Stimulated activated naive CD8-positive, alpha-beta T cell treated with anti-CD3 and anti-CD28 coated beads, Interleukin-15, amount 100 ng/mL, for 72 hours (primary cell): ENCODE measurements at regions not wholly inside any gene's neighbourhood (a gene's known extent, or its start where the extent isn't known, plus 50 kb on each side); places are given as distances from the start of the nearest gene placed in this dataset.

ENCODE experiments used
- ATAC-seq: fragments of 150-1000 bp; cut with Tn5 transposase; 2 replicates; pipeline ENCODE4 v1.10.0; 2021; ENCODE audit warnings: mild to moderate bottlenecking, moderate library complexity
- DNase-seq, 2 donors: peaks; one replicate each; pipeline ENCODE4 v3.0.0; 2021 to 2022
- H3K27ac Mint-ChIP-seq, 2 donors: one replicate each; pipeline ENCODE4 v1.8.0; 2022; ENCODE audit warnings: mild to moderate bottlenecking in 2 of 2, mixed read lengths in 2 of 2, moderate library complexity in 2 of 2
- H3K27me3 Mint-ChIP-seq: one replicate; pipeline ENCODE4 v1.8.0; 2022; ENCODE audit warnings: mixed read lengths
- H3K4me1 Mint-ChIP-seq: one replicate; pipeline ENCODE4 v1.8.0; 2022; ENCODE audit warnings: mild to moderate bottlenecking, mixed read lengths
- H3K4me3 Mint-ChIP-seq, 2 donors: one replicate each; pipeline ENCODE4 v1.8.0; 2022; ENCODE audit warnings: mild to moderate bottlenecking in 2 of 2, mixed read lengths in 2 of 2, moderate library complexity in 1 of 2
- H3K9me3 Mint-ChIP-seq, 2 donors: one replicate each; pipeline ENCODE4 v1.8.0; 2022; ENCODE audit warnings: mixed read lengths in 2 of 2

- Mint-ChIP-seq H3K9me3 (peaks cover 0 to 7% of the 10 kb centered on the region in 2 donors), H3K27ac (no peak overlapping the region), H3K4me1 (no peaks in the 10 kb centered on the region), H3K27me3 (no peaks in the 10 kb centered on the region), H3K4me3 (no peak overlapping the region)
- DNase-seq (no peak), ATAC-seq (no peak)
These were observed 528.1 kb upstream of the DCC start for GRCh38 chr18:51811883-51812282.

DNA sequence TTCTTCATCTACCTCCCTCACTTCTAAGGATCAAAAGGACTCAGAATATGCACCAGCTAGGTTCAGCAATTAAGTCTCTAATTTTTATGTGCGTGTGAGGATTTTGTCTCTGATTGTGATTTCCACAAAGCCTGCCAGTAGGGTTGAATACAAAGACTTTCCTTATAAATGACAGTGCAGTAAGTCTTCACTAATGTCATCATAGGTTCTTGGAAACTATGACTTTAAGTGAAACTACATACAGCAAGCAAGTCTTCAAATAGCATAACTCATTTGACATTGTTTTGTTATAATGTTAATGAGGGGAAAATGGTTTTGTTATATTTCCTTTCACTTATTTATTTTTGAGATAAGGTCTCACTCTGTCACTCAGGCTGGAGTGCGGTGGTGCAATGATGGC lies 526.3 kb upstream of the DCC start:
- H3K27ac Mint-ChIP-seq: no peak overlapping the region
- peaks cover 0 to 7% of the 10 kb centered on the region in 2 donors for H3K9me3 Mint-ChIP-seq
- H3K27me3 Mint-ChIP-seq: no peaks in the 10 kb centered on the region
- ATAC-seq: no peak
- H3K4me1 Mint-ChIP-seq: no peaks in the 10 kb centered on the region
- no peak for DNase-seq
- no peak overlapping the region for H3K4me3 Mint-ChIP-seq

- Mint-ChIP-seq H3K27me3 (no peaks in the 10 kb centered on the region), H3K9me3 (no peaks in the 10 kb centered on the region), H3K27ac (peak overlapping the region in 1 of 2 donors; percentile 22), H3K4me1 (no peaks in the 10 kb centered on the region), H3K4me3 (no peak overlapping the region)
- DNase-seq (no peak), ATAC-seq (no peak)
These were observed 518.4 kb upstream of the DCC start for GRCh38 chr18:51821610-51822009.

- no peak overlapping the region for H3K4me3 Mint-ChIP-seq
- no peak overlapping the region for H3K27ac Mint-ChIP-seq
These were observed 515.3 kb upstream of the DCC start for GRCh38 chr18:51824746-51825145.

GRCh38 chr18:51833850-51834249 lies 506.1 kb upstream of the DCC start:
- no peaks in the 10 kb centered on the region for H3K4me1 Mint-ChIP-seq
- no peak for ATAC-seq
- DNase-seq: no peak
- H3K27me3 Mint-ChIP-seq: no peaks in the 10 kb centered on the region
- H3K27ac Mint-ChIP-seq: no peak overlapping the region
- H3K9me3 Mint-ChIP-seq: peaks cover 0 to 4% of the 10 kb centered on the region in 2 donors
- H3K4me3 Mint-ChIP-seq: no peak overlapping the region

More at GRCh38 chr18:51824746-51825145, 515.3 kb upstream of the DCC start:
- Mint-ChIP-seq H3K4me1 (no peaks in the 10 kb centered on the region), H3K9me3 (no peaks in the 10 kb centered on the region), H3K27me3 (no peaks in the 10 kb centered on the region)
- no peak for DNase-seq
- ATAC-seq: no peak

DNA sequence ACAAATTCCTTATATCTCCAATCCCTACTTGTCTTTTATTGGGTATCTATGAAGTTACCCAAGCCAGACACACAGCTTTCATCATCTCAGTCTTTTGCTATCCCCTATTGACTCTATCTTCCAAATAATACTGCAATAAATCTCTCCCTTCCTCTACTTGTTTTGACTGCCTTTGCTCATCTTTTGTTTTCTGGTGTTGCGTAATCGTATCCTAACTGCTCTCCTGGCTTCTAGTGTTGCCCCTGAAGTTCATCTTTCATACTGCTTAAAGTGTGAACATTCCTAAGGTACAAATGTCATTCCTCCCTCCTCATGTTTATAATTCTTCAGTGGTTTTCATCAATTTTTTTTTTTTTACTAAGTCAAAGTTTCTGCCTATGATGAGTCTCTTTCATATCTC lies 491.3 kb upstream of the DCC start:
- Mint-ChIP-seq H3K27me3 (no peaks in the 10 kb centered on the region), H3K4me3 (no peak overlapping the region), H3K27ac (no peak overlapping the region), H3K9me3 (peaks cover 11 to 16% of the 10 kb centered on the region in 2 donors), H3K4me1 (no peaks in the 10 kb centered on the region)
- no peak for DNase-seq
- ATAC-seq: no peak

GRCh38 chr18:51852681-51853080 lies 487.3 kb upstream of the DCC start:
- Mint-ChIP-seq H3K27ac (no peak overlapping the region), H3K9me3 (peaks cover 7 to 11% of the 10 kb centered on the region in 2 donors), H3K4me3 (no peak overlapping the region), H3K4me1 (no peaks in the 10 kb centered on the region), H3K27me3 (no peaks in the 10 kb centered on the region)
- ATAC-seq: no peak
- no peak for DNase-seq

GRCh38 chr18:51857989-51858388 lies 482.0 kb upstream of the DCC start:
- Mint-ChIP-seq H3K4me3 (no peak overlapping the region), H3K27ac (peak overlapping the region in 1 of 2 donors; percentile 19), H3K9me3 (peaks cover 2% of the 10 kb centered on the region in 2 donors), H3K4me1 (no peaks in the 10 kb centered on the region), H3K27me3 (no peaks in the 10 kb centered on the region)
- DNase-seq (no peak), ATAC-seq (no peak)

DNA sequence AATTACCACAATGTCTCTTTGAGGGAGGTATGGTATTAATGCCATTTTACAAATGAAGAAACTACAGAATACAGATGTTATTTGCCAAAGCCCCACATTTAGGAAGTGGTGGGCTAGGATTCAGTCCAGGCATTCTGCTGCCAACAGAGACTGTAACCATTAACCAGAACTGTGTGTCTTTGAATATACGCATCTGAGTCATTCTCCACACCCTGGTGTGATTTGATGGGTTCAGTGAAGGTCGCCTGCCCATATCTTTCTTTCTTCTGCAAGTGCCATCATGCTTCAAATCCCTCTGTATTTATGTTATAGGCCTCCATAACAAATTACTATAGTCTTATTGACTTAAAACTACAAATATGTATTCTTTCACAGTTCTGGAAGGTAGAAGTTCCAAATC lies 479.0 kb upstream of the DCC start:
- DNase-seq: no peak
- H3K27ac Mint-ChIP-seq: no peak overlapping the region
- peaks cover 6 to 15% of the 10 kb centered on the region in 2 donors for H3K9me3 Mint-ChIP-seq
- ATAC-seq: no peak
- H3K27me3 Mint-ChIP-seq: no peaks in the 10 kb centered on the region
- H3K4me1 Mint-ChIP-seq: no peaks in the 10 kb centered on the region
- H3K4me3 Mint-ChIP-seq: no peak overlapping the region

DNA sequence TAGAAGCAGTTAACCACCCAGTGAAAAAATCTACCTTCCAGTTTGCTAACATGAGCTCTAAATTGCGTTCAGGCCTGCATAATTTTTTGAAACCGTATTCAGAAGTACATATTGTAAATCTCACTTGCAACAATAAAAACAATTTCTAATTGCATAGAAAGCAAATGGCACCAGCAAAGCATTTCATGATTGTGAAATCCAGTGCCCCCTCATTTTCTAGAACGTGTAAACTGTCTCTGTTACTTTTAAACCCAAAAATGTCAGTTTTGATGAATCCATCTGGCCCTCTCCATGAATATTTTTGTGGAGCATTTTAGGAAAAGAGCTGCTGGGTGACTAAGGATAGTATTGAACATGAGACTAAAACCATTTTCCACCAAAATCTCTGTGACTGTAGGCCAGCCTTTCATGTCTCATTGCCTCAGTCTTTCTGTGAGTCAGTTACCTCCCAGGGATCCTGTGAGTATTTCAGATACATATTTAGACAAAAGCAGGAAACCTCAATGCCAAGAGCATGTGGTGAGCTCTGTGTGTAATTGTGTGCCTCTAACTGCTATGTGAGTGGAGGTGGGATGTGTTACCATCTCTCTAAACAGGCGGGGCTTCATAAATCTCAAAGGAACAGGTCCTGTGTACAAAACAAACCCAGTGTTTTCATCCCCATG lies 477.8 kb upstream of the DCC start:
- H3K27me3 Mint-ChIP-seq: no peaks in the 10 kb centered on the region
- H3K4me1 Mint-ChIP-seq: no peaks in the 10 kb centered on the region
- no peak for DNase-seq
- H3K4me3 Mint-ChIP-seq: no peak overlapping the region
- no peak for ATAC-seq
- H3K9me3 Mint-ChIP-seq: peaks cover 8 to 15% of the 10 kb centered on the region in 2 donors
- no peak overlapping the region for H3K27ac Mint-ChIP-seq

GRCh38 chr18:51864219-51864965 lies 475.6 kb upstream of the DCC start:
- DNase-seq (no peak), ATAC-seq (no peak)
- Mint-ChIP-seq H3K9me3 (peaks cover 10 to 15% of the 10 kb centered on the region in 2 donors), H3K4me1 (no peaks in the 10 kb centered on the region), H3K27ac (no peak overlapping the region), H3K27me3 (no peaks in the 10 kb centered on the region), H3K4me3 (no peak overlapping the region)

DNA sequence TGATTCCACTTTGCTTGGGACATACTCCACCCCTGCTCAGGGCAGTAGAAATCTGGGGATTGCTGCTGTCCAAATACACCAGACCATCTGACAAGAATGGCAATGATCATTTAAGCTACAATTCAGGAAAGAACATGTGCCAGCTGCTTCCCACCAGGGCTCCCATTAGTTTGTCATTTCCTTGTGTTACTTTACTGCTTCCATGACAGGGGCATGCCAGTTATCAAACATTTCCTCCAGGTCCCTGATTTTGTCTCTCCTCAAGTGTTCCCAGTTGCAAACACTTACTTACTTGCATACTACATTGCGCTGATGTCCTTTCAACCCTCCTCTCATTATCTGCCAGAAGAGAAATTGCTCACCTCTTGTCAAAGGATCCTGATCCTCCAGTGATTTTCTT lies 474.5 kb upstream of the DCC start:
- no peak overlapping the region for H3K4me3 Mint-ChIP-seq
- peaks cover 10 to 19% of the 10 kb centered on the region in 2 donors for H3K9me3 Mint-ChIP-seq
- no peak overlapping the region for H3K27ac Mint-ChIP-seq
- H3K27me3 Mint-ChIP-seq: no peaks in the 10 kb centered on the region
- DNase-seq (no peak), ATAC-seq (no peak)
- H3K4me1 Mint-ChIP-seq: no peaks in the 10 kb centered on the region

- no peaks in the 10 kb centered on the region for H3K27me3 Mint-ChIP-seq
- no peak overlapping the region for H3K27ac Mint-ChIP-seq
- DNase-seq (no peak), ATAC-seq (no peak)
- H3K9me3 Mint-ChIP-seq: peaks cover 16 to 28% of the 10 kb centered on the region in 2 donors
- H3K4me1 Mint-ChIP-seq: no peaks in the 10 kb centered on the region
- no peak overlapping the region for H3K4me3 Mint-ChIP-seq
These were observed 472.2 kb upstream of the DCC start for GRCh38 chr18:51867767-51868166.

DNA sequence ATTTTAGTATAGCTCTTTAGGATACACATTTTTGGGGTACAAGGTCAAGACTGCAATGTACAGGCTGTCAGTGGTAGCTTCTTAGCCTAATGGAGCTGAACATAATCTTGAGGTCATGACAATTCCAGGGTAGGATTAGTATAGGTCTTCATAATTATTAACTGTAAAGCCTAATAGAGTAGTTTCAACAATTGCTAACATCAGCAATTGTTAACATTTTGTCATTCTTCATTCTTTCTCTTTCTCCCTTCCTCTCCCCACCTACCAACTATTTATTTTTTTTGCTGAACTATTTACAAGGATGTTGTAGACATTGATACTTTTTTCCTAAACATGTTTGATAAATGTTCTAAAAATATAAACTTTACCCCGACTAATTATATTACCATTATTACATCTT lies 461.3 kb upstream of the DCC start:
- Mint-ChIP-seq H3K4me1 (no peaks in the 10 kb centered on the region), H3K27ac (no peak overlapping the region), H3K4me3 (no peak overlapping the region), H3K27me3 (no peaks in the 10 kb centered on the region), H3K9me3 (peaks cover 7 to 12% of the 10 kb centered on the region in 2 donors)
- ATAC-seq (no peak), DNase-seq (no peak)

DNA sequence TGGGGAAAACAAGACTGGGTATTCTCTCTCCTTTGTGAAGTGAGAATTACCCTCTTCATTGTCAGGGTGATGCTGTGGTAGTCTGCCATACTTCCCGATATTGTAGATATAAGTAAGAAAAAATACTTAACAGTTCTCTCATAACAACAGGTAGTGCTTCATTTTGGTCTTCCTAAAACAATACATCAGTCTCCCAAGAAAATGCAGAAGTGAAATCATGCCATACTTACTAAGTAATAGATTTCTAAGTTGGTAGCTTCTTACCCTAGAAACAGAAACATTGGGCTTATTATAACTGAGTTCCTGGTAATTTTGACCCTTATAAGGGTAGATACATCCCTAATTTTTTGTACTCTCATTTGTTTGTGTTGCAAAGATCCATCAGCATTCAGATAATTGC lies 460.7 kb upstream of the DCC start:
- ATAC-seq: no peak
- no peaks in the 10 kb centered on the region for H3K27me3 Mint-ChIP-seq

DNA sequence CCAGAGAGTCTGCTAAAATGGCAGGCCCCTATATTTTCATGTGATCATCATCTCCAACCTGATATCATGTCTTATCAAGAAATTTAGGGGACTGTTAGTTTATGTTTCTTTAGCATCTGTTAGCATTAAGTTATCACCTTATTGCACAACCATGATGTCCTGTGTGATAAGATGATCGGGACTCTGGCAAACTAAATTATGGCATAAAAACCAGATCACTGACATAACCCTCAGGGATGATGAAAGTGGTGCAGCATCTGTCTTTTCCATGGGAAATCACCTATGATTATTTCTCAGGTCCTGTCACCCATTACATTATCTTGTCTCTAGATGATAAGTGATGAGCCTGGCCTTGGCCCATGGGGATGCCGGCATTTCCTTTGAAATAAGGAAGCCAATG lies 458.6 kb upstream of the DCC start:
- ATAC-seq: no peak
- Mint-ChIP-seq H3K4me1 (no peaks in the 10 kb centered on the region), H3K9me3 (peaks cover 0 to 6% of the 10 kb centered on the region in 2 donors), H3K27me3 (no peaks in the 10 kb centered on the region), H3K27ac (no peak overlapping the region), H3K4me3 (no peak overlapping the region)
- no peak for DNase-seq

More for the DNA sequence above, 460.7 kb upstream of the DCC start:
- Mint-ChIP-seq H3K4me3 (no peak overlapping the region), H3K9me3 (peaks cover 7 to 16% of the 10 kb centered on the region in 2 donors), H3K27ac (no peak overlapping the region), H3K4me1 (no peaks in the 10 kb centered on the region)
- no peak for DNase-seq
